Astrocyte (in vitro differentiated cells and primary cell): ENCODE measurements at regions not wholly inside any gene's neighbourhood (a gene's known extent, or its start where the extent isn't known, plus 50 kb on each side); places are given as distances from the start of the nearest gene placed in this dataset.

Experiments
- EZH2 ChIP-seq: IDR thresholded peaks from 2 replicates; pipeline ENCODE4 v1.6.1; 2012; ENCODE audit warnings: mild to moderate bottlenecking, low read length, inconsistent platforms; ENCODE audit not compliant: insufficient read depth
- TF ChIP-seq, protein P1 (sequence below): IDR thresholded peaks from 2 replicates; pipeline ENCODE4 v1.5.1; 2011; ENCODE audit warnings: low read depth, mild to moderate bottlenecking, inconsistent platforms, low read length, moderate library complexity; ENCODE audit not compliant: insufficient read depth

DNA sequence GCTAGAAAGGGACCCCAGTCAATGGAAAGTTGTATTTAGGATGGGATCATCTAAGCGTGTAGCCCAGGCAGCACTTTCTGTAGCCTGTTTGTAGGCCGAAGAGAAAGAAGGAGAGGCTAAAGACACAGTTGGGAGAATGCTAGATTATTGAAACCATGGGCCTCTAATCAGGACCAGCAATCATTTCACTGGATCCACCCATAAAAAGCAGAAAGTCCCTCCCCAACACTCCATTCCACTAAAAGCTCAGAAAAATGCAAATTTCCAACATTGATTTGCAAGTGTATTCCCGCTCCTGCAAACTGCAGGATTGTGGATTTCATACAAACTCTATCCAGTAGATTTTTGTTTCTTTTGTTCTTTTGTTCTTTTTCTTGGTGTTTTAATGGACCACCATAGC, 51.2 kb upstream of the FMOD start:
- TF ChIP-seq, protein P1, sequence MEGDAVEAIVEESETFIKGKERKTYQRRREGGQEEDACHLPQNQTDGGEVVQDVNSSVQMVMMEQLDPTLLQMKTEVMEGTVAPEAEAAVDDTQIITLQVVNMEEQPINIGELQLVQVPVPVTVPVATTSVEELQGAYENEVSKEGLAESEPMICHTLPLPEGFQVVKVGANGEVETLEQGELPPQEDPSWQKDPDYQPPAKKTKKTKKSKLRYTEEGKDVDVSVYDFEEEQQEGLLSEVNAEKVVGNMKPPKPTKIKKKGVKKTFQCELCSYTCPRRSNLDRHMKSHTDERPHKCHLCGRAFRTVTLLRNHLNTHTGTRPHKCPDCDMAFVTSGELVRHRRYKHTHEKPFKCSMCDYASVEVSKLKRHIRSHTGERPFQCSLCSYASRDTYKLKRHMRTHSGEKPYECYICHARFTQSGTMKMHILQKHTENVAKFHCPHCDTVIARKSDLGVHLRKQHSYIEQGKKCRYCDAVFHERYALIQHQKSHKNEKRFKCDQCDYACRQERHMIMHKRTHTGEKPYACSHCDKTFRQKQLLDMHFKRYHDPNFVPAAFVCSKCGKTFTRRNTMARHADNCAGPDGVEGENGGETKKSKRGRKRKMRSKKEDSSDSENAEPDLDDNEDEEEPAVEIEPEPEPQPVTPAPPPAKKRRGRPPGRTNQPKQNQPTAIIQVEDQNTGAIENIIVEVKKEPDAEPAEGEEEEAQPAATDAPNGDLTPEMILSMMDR, result no peak
- TF ChIP-seq EZH2, result no peak
